Cardiac fibroblast (primary cell): ENCODE measurements at regions not wholly inside any gene's neighbourhood (a gene's known extent, or its start where the extent isn't known, plus 50 kb on each side); places are given as distances from the start of the nearest gene placed in this dataset.
"Not testable (repeated sequence)": the region's sequence is repeated elsewhere in the genome, so short reads cannot be mapped to it uniquely, and the experiment has no call there.

Experiments
- DNase-seq, 2 donors: peaks; one replicate each; pipeline versions ENCODE4 v3.0.0 to v3.0.0-alpha.2; 2010; ENCODE audit warnings: low read depth in 2 of 2
- H3K4me3 ChIP-seq, 2 donors: replicated peaks in 1 of 2; 1 replicate in 1 of 2; 2 replicates in 1 of 2; pipeline ENCODE4 v1.5.1; 2011; ENCODE audit warnings: low read depth in 2 of 2, low read length in 2 of 2, mild to moderate bottlenecking in 2 of 2, moderate library complexity in 1 of 2
- CTCF ChIP-seq: IDR thresholded peaks from one replicate; pipeline ENCODE4 v1.5.1; 2011; ENCODE audit warnings: low read depth, mild to moderate bottlenecking, low read length, inconsistent platforms

GRCh38 chr1:143652744-143653428, 318.9 kb downstream of the FAM72C start:
- DNase-seq: no peak
- H3K4me3 ChIP-seq: no peak overlapping the region
- no peak for TF ChIP-seq CTCF

GRCh38 chr1:143652187-143652586, 319.6 kb downstream of the FAM72C start:
- no peak for TF ChIP-seq CTCF
- no peak overlapping the region for H3K4me3 ChIP-seq
- no peak for DNase-seq

GRCh38 chr1:143651350-143651992, 320.3 kb downstream of the FAM72C start:
- no peak for DNase-seq
- TF ChIP-seq CTCF: no peak
- H3K4me3 ChIP-seq: no peak overlapping the region

GRCh38 chr1:143644035-143644434, 327.8 kb downstream of the FAM72C start:
- H3K4me3 ChIP-seq, DNase-seq: not testable (repeated sequence)

GRCh38 chr1:143643148-143643885, 328.5 kb downstream of the FAM72C start:
- H3K4me3 ChIP-seq: no peak overlapping the region
- no peak for TF ChIP-seq CTCF
- no peak for DNase-seq

GRCh38 chr1:143625886-143626285, 345.9 kb downstream of the FAM72C start:
- no peak for DNase-seq
- no peak for TF ChIP-seq CTCF
- no peak overlapping the region for H3K4me3 ChIP-seq

- no peak for DNase-seq
- no peak overlapping the region for H3K4me3 ChIP-seq
- TF ChIP-seq CTCF: no peak
Observed at GRCh38 chr1:143619851-143620250, 351.9 kb downstream of the FAM72C start.
